ENCODE measurements at regions not wholly inside any gene's neighbourhood (a gene's known extent, or its start where the extent isn't known, plus 50 kb on each side); places are given as distances from the start of the nearest gene placed in this dataset.
A peak's percentile ranks its signal among the peaks of the same experiment; 100 is the strongest.

DNA sequence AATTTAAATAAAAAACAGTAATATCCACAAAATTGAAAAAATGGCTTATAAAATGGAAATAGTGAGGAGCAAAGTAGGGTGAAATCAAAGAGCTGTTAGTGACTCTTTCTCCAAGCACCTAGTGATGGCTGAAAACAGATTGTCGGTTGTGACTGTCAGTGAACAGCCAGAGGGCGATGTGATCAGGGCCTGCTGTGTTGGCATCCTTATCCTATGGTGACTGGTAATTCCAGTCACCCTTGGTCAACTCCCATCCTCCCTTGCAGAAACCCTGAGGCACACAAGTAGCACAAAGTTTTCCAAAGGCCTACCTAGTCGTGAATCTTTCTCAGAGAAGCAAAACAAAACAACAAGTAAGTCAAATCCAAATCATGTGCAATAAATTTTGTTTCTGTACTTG lies 599.8 kb upstream of the CXADR start:
- H3K27ac Mint-ChIP-seq (ENCODE audit: unreplicated experiment): no peak overlapping the region
- H3K27me3 Mint-ChIP-seq (ENCODE audit: unreplicated experiment): peaks cover 2% of the 10 kb centered on the region
- no peaks in the 10 kb centered on the region for H3K9me3 Mint-ChIP-seq (ENCODE audit: unreplicated experiment)
- no peaks in the 10 kb centered on the region for H3K36me3 Mint-ChIP-seq (ENCODE audit: unreplicated experiment)
- no peak overlapping the region for H3K4me3 Mint-ChIP-seq (ENCODE audit: unreplicated experiment)
- TF ChIP-seq, protein P1, sequence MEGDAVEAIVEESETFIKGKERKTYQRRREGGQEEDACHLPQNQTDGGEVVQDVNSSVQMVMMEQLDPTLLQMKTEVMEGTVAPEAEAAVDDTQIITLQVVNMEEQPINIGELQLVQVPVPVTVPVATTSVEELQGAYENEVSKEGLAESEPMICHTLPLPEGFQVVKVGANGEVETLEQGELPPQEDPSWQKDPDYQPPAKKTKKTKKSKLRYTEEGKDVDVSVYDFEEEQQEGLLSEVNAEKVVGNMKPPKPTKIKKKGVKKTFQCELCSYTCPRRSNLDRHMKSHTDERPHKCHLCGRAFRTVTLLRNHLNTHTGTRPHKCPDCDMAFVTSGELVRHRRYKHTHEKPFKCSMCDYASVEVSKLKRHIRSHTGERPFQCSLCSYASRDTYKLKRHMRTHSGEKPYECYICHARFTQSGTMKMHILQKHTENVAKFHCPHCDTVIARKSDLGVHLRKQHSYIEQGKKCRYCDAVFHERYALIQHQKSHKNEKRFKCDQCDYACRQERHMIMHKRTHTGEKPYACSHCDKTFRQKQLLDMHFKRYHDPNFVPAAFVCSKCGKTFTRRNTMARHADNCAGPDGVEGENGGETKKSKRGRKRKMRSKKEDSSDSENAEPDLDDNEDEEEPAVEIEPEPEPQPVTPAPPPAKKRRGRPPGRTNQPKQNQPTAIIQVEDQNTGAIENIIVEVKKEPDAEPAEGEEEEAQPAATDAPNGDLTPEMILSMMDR (IDR thresholded peaks at IDR 0.05; ENCODE audit: partially characterized antibody, unreplicated experiment): no peak
- DNase-seq: peak; percentile 16
- no peaks in the 10 kb centered on the region for H3K4me1 Mint-ChIP-seq (ENCODE audit: low read depth, unreplicated experiment)

DNA sequence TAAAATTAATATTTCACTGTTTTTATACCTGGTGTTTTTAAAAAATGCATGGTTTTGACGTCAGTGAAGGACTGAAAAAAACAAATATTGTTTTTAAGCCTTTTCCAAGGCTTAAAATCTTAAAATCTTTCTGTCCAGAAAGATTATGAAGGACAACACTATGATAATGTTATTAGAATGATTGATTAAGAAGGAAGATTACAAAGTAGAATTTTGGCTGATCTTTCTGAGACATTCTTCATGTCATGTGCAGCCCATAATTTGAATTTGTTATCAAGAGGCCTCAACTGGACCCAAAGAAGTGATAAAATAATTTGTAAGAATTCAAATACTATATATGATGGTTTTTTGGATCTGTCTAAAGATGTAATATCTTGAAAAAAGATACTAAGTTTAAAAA lies 584.4 kb upstream of the CXADR start:
- H3K9me3 Mint-ChIP-seq (ENCODE audit: unreplicated experiment): no peaks in the 10 kb centered on the region
- TF ChIP-seq, protein P1 (IDR thresholded peaks at IDR 0.05; ENCODE audit: partially characterized antibody, unreplicated experiment): no peak
- no peak overlapping the region for H3K4me3 Mint-ChIP-seq (ENCODE audit: unreplicated experiment)

DNA sequence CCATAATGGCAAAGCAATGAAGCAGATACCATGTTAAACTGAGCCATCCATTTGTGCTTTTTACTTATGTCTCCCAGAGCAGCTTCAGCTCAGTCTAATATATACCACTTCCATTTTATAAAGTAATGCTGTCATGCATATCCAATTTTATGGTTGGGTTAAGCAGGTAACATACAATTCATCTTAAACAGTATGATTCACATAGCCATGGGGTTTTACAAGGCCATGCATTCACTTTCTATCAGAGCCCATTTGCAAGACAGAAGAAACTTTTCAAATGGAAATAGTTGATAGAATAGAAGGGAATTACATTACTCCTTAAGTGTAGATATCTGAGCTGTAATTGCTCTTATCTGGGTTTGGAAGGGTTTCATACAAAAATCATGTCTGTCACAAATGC lies 580.5 kb upstream of the CXADR start:
- no peaks in the 10 kb centered on the region for H3K27me3 Mint-ChIP-seq (ENCODE audit: unreplicated experiment)
- H3K27ac Mint-ChIP-seq (ENCODE audit: unreplicated experiment): no peak overlapping the region
- H3K4me1 Mint-ChIP-seq (ENCODE audit: low read depth, unreplicated experiment): no peaks in the 10 kb centered on the region
- TF ChIP-seq, protein P1 (IDR thresholded peaks at IDR 0.05; ENCODE audit: partially characterized antibody, unreplicated experiment): no peak
- H3K4me3 Mint-ChIP-seq (ENCODE audit: unreplicated experiment): no peak overlapping the region
- H3K36me3 Mint-ChIP-seq (ENCODE audit: unreplicated experiment): no peaks in the 10 kb centered on the region
- no peaks in the 10 kb centered on the region for H3K9me3 Mint-ChIP-seq (ENCODE audit: unreplicated experiment)
- no peak for DNase-seq

More for the DNA sequence above, 584.4 kb upstream of the CXADR start:
- Mint-ChIP-seq H3K27me3 (ENCODE audit: unreplicated experiment) (no peaks in the 10 kb centered on the region), H3K4me1 (ENCODE audit: low read depth, unreplicated experiment) (no peaks in the 10 kb centered on the region), H3K27ac (ENCODE audit: unreplicated experiment) (no peak overlapping the region), H3K36me3 (ENCODE audit: unreplicated experiment) (no peaks in the 10 kb centered on the region)
- DNase-seq: no peak

DNA sequence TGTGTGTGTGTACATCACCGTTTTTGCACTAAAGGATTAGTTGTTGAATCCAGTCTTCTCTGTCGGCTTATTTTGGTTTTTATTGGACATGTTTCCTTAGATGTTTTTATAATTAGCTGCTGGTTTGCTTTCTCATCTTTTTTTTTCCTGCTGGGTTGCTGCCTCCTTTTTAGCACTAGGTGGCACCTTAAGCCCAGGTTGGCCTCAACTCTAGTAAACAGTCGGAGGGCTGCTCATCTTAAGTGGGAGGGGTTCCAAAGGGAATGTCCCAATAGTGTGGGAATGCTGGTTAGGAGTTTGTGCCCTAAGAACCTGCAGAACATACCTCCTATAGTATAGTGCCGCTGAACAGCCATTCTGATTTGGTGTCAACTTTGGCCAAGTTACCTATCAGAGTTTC lies 570.1 kb upstream of the CXADR start:
- Mint-ChIP-seq H3K27ac (ENCODE audit: unreplicated experiment) (no peak overlapping the region), H3K4me1 (ENCODE audit: low read depth, unreplicated experiment) (no peaks in the 10 kb centered on the region), H3K36me3 (ENCODE audit: unreplicated experiment) (no peaks in the 10 kb centered on the region), H3K4me3 (ENCODE audit: unreplicated experiment) (no peak overlapping the region), H3K9me3 (ENCODE audit: unreplicated experiment) (no peaks in the 10 kb centered on the region), H3K27me3 (ENCODE audit: unreplicated experiment) (no peaks in the 10 kb centered on the region)
- TF ChIP-seq, protein P1 (IDR thresholded peaks at IDR 0.05; ENCODE audit: partially characterized antibody, unreplicated experiment): no peak
- no peak for DNase-seq

DNA sequence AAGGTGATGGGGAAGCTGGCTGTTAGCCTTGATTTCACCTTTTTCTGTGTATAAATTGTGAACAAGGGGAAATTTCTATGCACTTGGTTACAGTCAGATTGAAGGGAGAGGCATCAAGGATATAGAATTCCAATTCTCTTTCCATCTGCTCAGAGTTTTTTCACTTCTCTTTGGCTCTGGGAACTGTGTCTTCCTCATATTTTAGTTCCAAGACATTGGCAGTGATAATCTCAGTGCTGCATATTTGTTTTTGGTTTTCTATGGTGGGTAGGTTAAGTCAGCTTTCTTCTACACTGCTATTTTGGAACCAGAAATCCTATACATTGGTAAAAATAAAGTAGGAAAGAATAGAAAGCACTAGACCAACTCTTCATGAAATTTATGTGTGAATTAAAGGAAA lies 569.6 kb upstream of the CXADR start:
- Mint-ChIP-seq H3K27me3 (ENCODE audit: unreplicated experiment) (no peaks in the 10 kb centered on the region), H3K36me3 (ENCODE audit: unreplicated experiment) (no peaks in the 10 kb centered on the region), H3K4me1 (ENCODE audit: low read depth, unreplicated experiment) (no peaks in the 10 kb centered on the region), H3K9me3 (ENCODE audit: unreplicated experiment) (no peaks in the 10 kb centered on the region), H3K27ac (ENCODE audit: unreplicated experiment) (no peak overlapping the region), H3K4me3 (ENCODE audit: unreplicated experiment) (no peak overlapping the region)
- TF ChIP-seq, protein P1 (IDR thresholded peaks at IDR 0.05; ENCODE audit: partially characterized antibody, unreplicated experiment): no peak
- no peak for DNase-seq

Data from glutamatergic neuron (in vitro differentiated cells).